Spinal cord (tissue), 9 donors: ENCODE measurements at regions not wholly inside any gene's neighbourhood (a gene's known extent, or its start where the extent isn't known, plus 50 kb on each side); places are given as distances from the start of the nearest gene placed in this dataset.

ENCODE experiments used
- DNase-seq, 6 donors: peaks; one replicate each; pipeline versions ENCODE4 v3.0.0 to v3.0.0-alpha.2; 2013 to 2015; ENCODE audit warnings: low spot score in 6 of 6, low read depth in 4 of 6
- H3K27ac ChIP-seq: one replicate; pipeline ENCODE4 v1.5.1; 2013; ENCODE audit warnings: low read depth, low read length, control low read depth
- H3K27me3 ChIP-seq: one replicate; pipeline ENCODE4 v1.6.1; 2013; ENCODE audit warnings: low read length; ENCODE audit not compliant: control insufficient read depth, insufficient read depth
- H3K36me3 ChIP-seq: one replicate; pipeline ENCODE4 v1.6.1; 2013; ENCODE audit warnings: low read length; ENCODE audit not compliant: control insufficient read depth, insufficient read depth
- H3K4me1 ChIP-seq: one replicate; pipeline ENCODE4 v1.6.1; 2013; ENCODE audit warnings: low read length; ENCODE audit not compliant: control insufficient read depth, insufficient read depth
- H3K4me3 ChIP-seq: one replicate; pipeline ENCODE4 v1.5.1; 2013; ENCODE audit warnings: low read depth, low read length, control low read depth
- H3K9me3 ChIP-seq: one replicate; pipeline ENCODE4 v1.6.1; 2013; ENCODE audit warnings: low read length; ENCODE audit not compliant: control insufficient read depth, insufficient read depth
- WGBS: methylation state at CpG from one replicate; pipeline ENCODE4 v1.1.5; 2013; ENCODE audit warnings: missing lambda C conversion rate; ENCODE audit not compliant: insufficient coverage; 5-methylcytosine and 5-hydroxymethylcytosine counted together
- donor health status: healthy.

GRCh38 chr2:226187156-226187555, 612.5 kb downstream of the IRS1 start:
- H3K4me1 ChIP-seq, result peaks cover 7% of the 10 kb centered on the region
- H3K9me3 ChIP-seq, result no peaks in the 10 kb centered on the region
- no peaks in the 10 kb centered on the region for H3K27me3 ChIP-seq
- no peaks in the 10 kb centered on the region for H3K36me3 ChIP-seq
- no peak overlapping the region for H3K4me3 ChIP-seq
- DNase-seq, result no peak
- peak overlapping the region; percentile 3 for H3K27ac ChIP-seq
- 57% methylated on average over 1 of the region's 2 CpGs for WGBS

- no CpG with 5 or more reads among the region's 3 CpGs for WGBS
- peak in 1 of 6 donors; percentile 25 for DNase-seq
- Histone ChIP-seq H3K9me3 (no peaks in the 10 kb centered on the region), H3K27me3 (no peaks in the 10 kb centered on the region), H3K27ac (peak overlapping the region; percentile 82), H3K4me1 (peaks cover 7% of the 10 kb centered on the region), H3K36me3 (no peaks in the 10 kb centered on the region), H3K4me3 (no peak overlapping the region)
Observed at GRCh38 chr2:226185616-226186211, 613.9 kb downstream of the IRS1 start.

- H3K4me3 ChIP-seq, result no peak overlapping the region
- H3K27me3 ChIP-seq, result no peaks in the 10 kb centered on the region
- H3K9me3 ChIP-seq, result no peaks in the 10 kb centered on the region
- peak overlapping the region; percentile 82 for H3K27ac ChIP-seq
- WGBS, result 33% methylated on average over 1 of the region's 6 CpGs
- peaks cover 7% of the 10 kb centered on the region for H3K4me1 ChIP-seq
- H3K36me3 ChIP-seq, result no peaks in the 10 kb centered on the region
- DNase-seq, result peak in 3 of 6 donors; percentile 11 to 85 (median 82)
Observed at GRCh38 chr2:226184940-226185615, 614.5 kb downstream of the IRS1 start.

GRCh38 chr2:226184540-226184939, 615.1 kb downstream of the IRS1 start:
- no peak for DNase-seq
- no CpG with 5 or more reads among the region's 2 CpGs for WGBS

GRCh38 chr2:226183550-226183949, 616.1 kb downstream of the IRS1 start:
- 100% methylated on average over 1 of the region's 3 CpGs for whole genome bisulfite sequencing
- peaks cover 7% of the 10 kb centered on the region for H3K4me1 ChIP-seq
- no peak for DNase-seq

More at GRCh38 chr2:226184540-226184939, 615.1 kb downstream of the IRS1 start:
- Histone ChIP-seq H3K27me3 (no peaks in the 10 kb centered on the region), H3K36me3 (no peaks in the 10 kb centered on the region), H3K4me1 (peaks cover 7% of the 10 kb centered on the region), H3K27ac (peak overlapping the region; percentile 82), H3K4me3 (no peak overlapping the region), H3K9me3 (no peaks in the 10 kb centered on the region)

GRCh38 chr2:226183033-226183432, 616.6 kb downstream of the IRS1 start:
- no peak for DNase-seq
- H3K36me3 ChIP-seq, result no peaks in the 10 kb centered on the region
- H3K27ac ChIP-seq, result no peak overlapping the region
- no peak overlapping the region for H3K4me3 ChIP-seq
- H3K27me3 ChIP-seq, result no peaks in the 10 kb centered on the region
- 93% methylated on average over 2 of the region's 2 CpGs for WGBS
- H3K9me3 ChIP-seq, result no peaks in the 10 kb centered on the region
- peaks cover 7% of the 10 kb centered on the region for H3K4me1 ChIP-seq

More at GRCh38 chr2:226183550-226183949, 616.1 kb downstream of the IRS1 start:
- H3K27ac ChIP-seq, result no peak overlapping the region
- no peak overlapping the region for H3K4me3 ChIP-seq
- no peaks in the 10 kb centered on the region for H3K27me3 ChIP-seq
- H3K36me3 ChIP-seq, result no peaks in the 10 kb centered on the region
- H3K9me3 ChIP-seq, result no peaks in the 10 kb centered on the region

GRCh38 chr2:226181909-226182308, 617.7 kb downstream of the IRS1 start:
- no peaks in the 10 kb centered on the region for H3K27me3 ChIP-seq
- no peaks in the 10 kb centered on the region for H3K9me3 ChIP-seq

GRCh38 chr2:226180281-226180884, 619.2 kb downstream of the IRS1 start:
- 66% methylated on average over 7 of the region's 11 CpGs for WGBS
- H3K4me3 ChIP-seq, result no peak overlapping the region
- peak in 1 of 6 donors; percentile 81 for DNase-seq
- H3K9me3 ChIP-seq, result no peaks in the 10 kb centered on the region
- H3K4me1 ChIP-seq, result peaks cover 3% of the 10 kb centered on the region
- no peaks in the 10 kb centered on the region for H3K36me3 ChIP-seq
- H3K27ac ChIP-seq, result no peak overlapping the region
- no peaks in the 10 kb centered on the region for H3K27me3 ChIP-seq

More at GRCh38 chr2:226181909-226182308, 617.7 kb downstream of the IRS1 start:
- DNase-seq, result no peak
- Histone ChIP-seq H3K4me3 (no peak overlapping the region), H3K4me1 (peaks cover 7% of the 10 kb centered on the region), H3K36me3 (no peaks in the 10 kb centered on the region), H3K27ac (no peak overlapping the region)

- no peaks in the 10 kb centered on the region for H3K9me3 ChIP-seq
- no CpG with 5 or more reads among the region's 1 CpG for WGBS
- no peak overlapping the region for H3K27ac ChIP-seq
- no peaks in the 10 kb centered on the region for H3K27me3 ChIP-seq
- DNase-seq, result no peak
- no peak overlapping the region for H3K4me3 ChIP-seq
- H3K36me3 ChIP-seq, result no peaks in the 10 kb centered on the region
- no peaks in the 10 kb centered on the region for H3K4me1 ChIP-seq
Observed at GRCh38 chr2:226179010-226179409, 620.6 kb downstream of the IRS1 start.
